Lower leg skin (tissue), 4 donors: ENCODE measurements at regions not wholly inside any gene's neighbourhood (a gene's known extent, or its start where the extent isn't known, plus 50 kb on each side); places are given as distances from the start of the nearest gene placed in this dataset.

ENCODE experiments used
- DNase-seq, 2 donors: peaks; one replicate each; pipeline ENCODE4 v3.0.0-alpha.2; 2019; ENCODE audit warnings: low spot score in 2 of 2
- H3K4me3 ChIP-seq: fragments of 200-600 bp; sonication (generic); 2 replicates; pipeline ENCODE4 v1.5.1; 2017; ENCODE audit warnings: mild to moderate bottlenecking, low read depth; ENCODE audit not compliant: poor library complexity, severe bottlenecking
- CTCF ChIP-seq, 3 donors: fragments of 450-650 bp; IDR thresholded peaks; one replicate each; pipeline ENCODE4 v1.5.1; 2016; ENCODE audit warnings: antibody characterized with exemption in 3 of 3, mild to moderate bottlenecking in 3 of 3, moderate library complexity in 2 of 3
- POLR2A ChIP-seq, 2 donors: fragments of 450-650 bp; IDR thresholded peaks; one replicate each; pipeline ENCODE4 v1.6.1; 2016 to 2017; ENCODE audit warnings: antibody characterized with exemption in 2 of 2, mild to moderate bottlenecking in 1 of 2, moderate library complexity in 1 of 2
- WGBS, 2 donors: methylation state at CpG; one replicate each; pipeline ENCODE4 v1.1.5; 2018; 5-methylcytosine and 5-hydroxymethylcytosine counted together
- intact Hi-C: fragments of 100-400 bp; cut with DNase I; formaldehyde crosslinking; loops from one replicate; pipeline ENCODE4 v1.15.0; 2023; ENCODE audit warnings: low total_unique reads

- intact Hi-C loops, result no loop called here
- H3K4me3 ChIP-seq, result no peak overlapping the region
- WGBS, 2 donors, result 64% methylated on average over 7 of the region's 7 CpGs
Measured at GRCh38 chr16:79362300-79362970, 238.1 kb downstream of the MAF start.

GRCh38 chr16:79361132-79361751 lies 239.3 kb downstream of the MAF start:
- intact Hi-C loops, result no loop called here
- no peak overlapping the region for H3K4me3 ChIP-seq
- TF ChIP-seq CTCF (IDR thresholded peaks at IDR 0.05), result no peak
- no peak for TF ChIP-seq POLR2A (IDR thresholded peaks at IDR 0.05)
- no peak for DNase-seq
- 93 to 96% methylated on average over 6 of the region's 6 CpGs for WGBS, 2 donors

More at GRCh38 chr16:79362300-79362970, 238.1 kb downstream of the MAF start:
- DNase-seq, result no peak
- TF ChIP-seq CTCF (IDR thresholded peaks at IDR 0.05), result no peak
- no peak for TF ChIP-seq POLR2A (IDR thresholded peaks at IDR 0.05)

DNA sequence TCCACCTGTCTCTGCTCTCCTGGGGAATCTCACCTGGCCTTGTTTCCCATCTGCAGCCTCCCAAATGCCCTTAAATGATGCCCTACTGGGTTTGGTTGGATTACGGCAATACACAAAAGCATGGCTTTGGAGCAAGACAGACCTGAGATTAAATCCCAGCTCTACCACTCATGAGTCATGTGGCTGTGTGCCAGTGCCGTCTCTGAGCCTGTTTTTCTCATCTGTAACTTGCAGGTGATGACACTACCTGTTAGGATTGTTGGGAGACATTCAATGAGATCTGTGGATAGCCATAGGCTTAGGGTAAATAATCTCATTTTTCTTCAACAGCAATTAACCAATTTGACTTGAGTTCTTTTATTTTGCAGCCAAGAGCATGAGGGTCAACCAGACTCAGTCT lies 240.3 kb downstream of the MAF start:
- WGBS, 2 donors, result 45 to 46% methylated on average over 2 of the region's 2 CpGs
- TF ChIP-seq CTCF (IDR thresholded peaks at IDR 0.05), result no peak
- TF ChIP-seq POLR2A (IDR thresholded peaks at IDR 0.05), result no peak
- intact Hi-C loops, result no loop called here
- DNase-seq, result peak; percentile 77 to 86
- no peak overlapping the region for H3K4me3 ChIP-seq

GRCh38 chr16:79359082-79359481 lies 241.5 kb downstream of the MAF start:
- no peak overlapping the region for H3K4me3 ChIP-seq
- WGBS, 2 donors, result 65 to 66% methylated on average over 4 of the region's 4 CpGs
- no peak for DNase-seq
- TF ChIP-seq CTCF (IDR thresholded peaks at IDR 0.05) (no peak), POLR2A (IDR thresholded peaks at IDR 0.05) (no peak)
- intact Hi-C loops, result no loop called here

DNA sequence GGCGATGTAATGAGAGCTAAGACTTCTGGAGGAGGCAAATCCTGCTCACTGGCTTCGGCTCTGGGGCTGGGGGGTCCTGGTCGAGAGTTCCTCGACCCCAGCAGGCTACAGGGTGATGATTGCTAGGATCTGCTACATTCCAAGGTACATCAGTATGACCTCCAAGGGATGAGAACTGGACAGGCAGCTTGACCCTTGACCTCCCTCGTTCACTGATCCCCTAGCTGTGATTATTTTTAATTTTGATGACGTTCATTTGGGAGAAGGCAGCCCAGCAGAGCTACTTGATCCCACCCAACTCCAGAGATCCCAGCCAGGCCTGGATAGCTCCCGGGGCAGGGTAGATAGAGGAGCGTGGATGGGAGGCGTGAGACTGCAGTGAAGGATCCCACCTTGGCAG lies 242.3 kb downstream of the MAF start:
- no peak overlapping the region for H3K4me3 ChIP-seq
- DNase-seq, result no peak
- intact Hi-C loops, result no loop called here
- no peak for TF ChIP-seq POLR2A (IDR thresholded peaks at IDR 0.05)
- no peak for TF ChIP-seq CTCF (IDR thresholded peaks at IDR 0.05)
- WGBS, 2 donors, result 90 to 94% methylated on average over 9 of the region's 9 CpGs
